ENCODE measurements at regions not wholly inside any gene's neighbourhood (a gene's known extent, or its start where the extent isn't known, plus 50 kb on each side); places are given as distances from the start of the nearest gene placed in this dataset.

- TF ChIP-seq CTCF (IDR thresholded peaks at IDR 0.05) (no peak), POLR2A (IDR thresholded peaks at IDR 0.05) (no peak)
Measured at GRCh38 chr20:50363027-50363426, 147.2 kb upstream of the PTPN1 start.

Data from right lobe of liver (tissue), 4 donors.